Fibroblast of lung (primary cell): ENCODE measurements at regions not wholly inside any gene's neighbourhood (a gene's known extent, or its start where the extent isn't known, plus 50 kb on each side); places are given as distances from the start of the nearest gene placed in this dataset.

Source experiments
- DNase-seq, 2 donors: peaks; one replicate each; pipeline versions ENCODE4 v3.0.0 to v3.0.0-alpha.2; 2010; ENCODE audit warnings: low read depth in 2 of 2
- H2AFZ ChIP-seq: 2 replicates; pipeline ENCODE4 v1.5.1; 2012; ENCODE audit warnings: low read length, control low read depth, inconsistent platforms
- H3K27ac ChIP-seq: 2 replicates; pipeline ENCODE4 v1.5.1; 2011; ENCODE audit warnings: low read length, control low read depth; ENCODE audit not compliant: insufficient read depth
- H3K27me3 ChIP-seq: 2 replicates; pipeline ENCODE4 v1.5.1; 2011; ENCODE audit warnings: mild to moderate bottlenecking, low read length; ENCODE audit not compliant: control insufficient read depth, insufficient read depth
- H3K36me3 ChIP-seq: 2 replicates; pipeline ENCODE4 v1.5.1; 2011; ENCODE audit warnings: low read length; ENCODE audit not compliant: control insufficient read depth, insufficient read depth
- H3K4me1 ChIP-seq: 2 replicates; pipeline ENCODE4 v1.5.1; 2011; ENCODE audit warnings: low read length; ENCODE audit not compliant: control insufficient read depth, insufficient read depth; ENCODE audit errors: extremely low read depth
- H3K4me2 ChIP-seq: 2 replicates; pipeline ENCODE4 v1.5.1; 2011; ENCODE audit warnings: low read length, control low read depth; ENCODE audit not compliant: insufficient read depth; ENCODE audit errors: extremely low read depth
- H3K4me3 ChIP-seq, 4 experiments: fragments of 200-600 bp in 1 of 4; sonication (generic) in 1 of 4; replicated peaks in 1 of 4; 2 replicates each; pipeline ENCODE4 v1.5.1; 2011 to 2016; ENCODE audit warnings: low read length in 4 of 4, low read depth in 3 of 4, mild to moderate bottlenecking in 3 of 4, control low read depth in 2 of 4, inconsistent platforms in 1 of 4, mixed read lengths in 1 of 4; ENCODE audit not compliant: insufficient read depth in 1 of 4; ENCODE audit errors: control extremely low read depth in 1 of 4
- H3K79me2 ChIP-seq: 2 replicates; pipeline ENCODE4 v1.5.1; 2012; ENCODE audit warnings: mild to moderate bottlenecking, low read length, inconsistent platforms; ENCODE audit not compliant: control insufficient read depth, insufficient read depth
- H3K9ac ChIP-seq: 2 replicates; pipeline ENCODE4 v1.5.1; 2011; ENCODE audit warnings: mild to moderate bottlenecking, low read length, control low read depth; ENCODE audit not compliant: insufficient read depth
- H3K9me3 ChIP-seq: 2 replicates; pipeline ENCODE4 v1.5.1; 2012; ENCODE audit warnings: low read depth, low read length; ENCODE audit not compliant: control insufficient read depth, insufficient read depth
- H4K20me1 ChIP-seq: 2 replicates; pipeline ENCODE4 v1.5.1; 2011; ENCODE audit warnings: low read length; ENCODE audit not compliant: control insufficient read depth, insufficient read depth; ENCODE audit errors: extremely low read depth
- EZH2 ChIP-seq: IDR thresholded peaks from 2 replicates; pipeline ENCODE4 v1.5.1; 2012; ENCODE audit warnings: low read length, control low read depth, mild to moderate bottlenecking; ENCODE audit errors: missing control alignments
- TF ChIP-seq, protein P1 (sequence below), 2 donors: IDR thresholded peaks in 1 of 2; conservative IDR thresholded peaks in 1 of 2; 1 replicate in 1 of 2; 2 replicates in 1 of 2; pipeline ENCODE4 v1.5.1; 2011 to 2012; ENCODE audit warnings: low read length in 2 of 2, control low read depth in 1 of 2, inconsistent platforms in 1 of 2, low read depth in 1 of 2, mild to moderate bottlenecking in 1 of 2

DNA sequence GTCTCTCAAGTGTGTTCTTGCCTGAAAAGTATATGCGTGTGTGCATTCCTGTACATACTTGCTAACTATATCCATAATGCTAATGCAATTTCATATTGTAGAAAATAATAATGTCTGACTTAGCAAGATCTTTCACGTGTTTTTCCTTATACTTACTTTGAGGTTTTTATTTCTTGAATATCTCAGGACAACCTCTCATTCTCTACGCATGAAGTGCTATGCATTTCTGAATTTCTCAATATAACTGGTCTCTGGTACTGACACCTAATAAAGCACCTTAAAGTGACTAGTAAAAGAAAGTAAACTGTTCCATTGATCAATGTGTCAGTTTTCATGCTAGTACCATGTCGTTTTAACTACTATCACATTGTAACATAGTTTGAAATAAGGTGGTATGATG is 589.9 kb upstream of the ADGRB3 start:
- no peak overlapping the region for H3K4me3 ChIP-seq
- no peak overlapping the region for H3K27ac ChIP-seq
- TF ChIP-seq, protein P1, sequence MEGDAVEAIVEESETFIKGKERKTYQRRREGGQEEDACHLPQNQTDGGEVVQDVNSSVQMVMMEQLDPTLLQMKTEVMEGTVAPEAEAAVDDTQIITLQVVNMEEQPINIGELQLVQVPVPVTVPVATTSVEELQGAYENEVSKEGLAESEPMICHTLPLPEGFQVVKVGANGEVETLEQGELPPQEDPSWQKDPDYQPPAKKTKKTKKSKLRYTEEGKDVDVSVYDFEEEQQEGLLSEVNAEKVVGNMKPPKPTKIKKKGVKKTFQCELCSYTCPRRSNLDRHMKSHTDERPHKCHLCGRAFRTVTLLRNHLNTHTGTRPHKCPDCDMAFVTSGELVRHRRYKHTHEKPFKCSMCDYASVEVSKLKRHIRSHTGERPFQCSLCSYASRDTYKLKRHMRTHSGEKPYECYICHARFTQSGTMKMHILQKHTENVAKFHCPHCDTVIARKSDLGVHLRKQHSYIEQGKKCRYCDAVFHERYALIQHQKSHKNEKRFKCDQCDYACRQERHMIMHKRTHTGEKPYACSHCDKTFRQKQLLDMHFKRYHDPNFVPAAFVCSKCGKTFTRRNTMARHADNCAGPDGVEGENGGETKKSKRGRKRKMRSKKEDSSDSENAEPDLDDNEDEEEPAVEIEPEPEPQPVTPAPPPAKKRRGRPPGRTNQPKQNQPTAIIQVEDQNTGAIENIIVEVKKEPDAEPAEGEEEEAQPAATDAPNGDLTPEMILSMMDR (conservative IDR thresholded peaks at IDR 0.05 in 1 of 2, IDR thresholded peaks at IDR 0.05 in 1 of 2; ENCODE audit: low read depth in 1 of 2, low read length in 2 of 2), result no peak
- no peak for TF ChIP-seq EZH2
- no peaks in the 10 kb centered on the region for H3K79me2 ChIP-seq
- H3K36me3 ChIP-seq, result no peaks in the 10 kb centered on the region
- H3K4me1 ChIP-seq, result no peaks in the 10 kb centered on the region
- no peaks in the 10 kb centered on the region for H3K27me3 ChIP-seq
- no peak overlapping the region for H2AFZ ChIP-seq
- no peak for DNase-seq
- no peak overlapping the region for H3K9ac ChIP-seq
- no peaks in the 10 kb centered on the region for H3K9me3 ChIP-seq
- no peak overlapping the region for H3K4me2 ChIP-seq
- H4K20me1 ChIP-seq, result no peaks in the 10 kb centered on the region

DNA sequence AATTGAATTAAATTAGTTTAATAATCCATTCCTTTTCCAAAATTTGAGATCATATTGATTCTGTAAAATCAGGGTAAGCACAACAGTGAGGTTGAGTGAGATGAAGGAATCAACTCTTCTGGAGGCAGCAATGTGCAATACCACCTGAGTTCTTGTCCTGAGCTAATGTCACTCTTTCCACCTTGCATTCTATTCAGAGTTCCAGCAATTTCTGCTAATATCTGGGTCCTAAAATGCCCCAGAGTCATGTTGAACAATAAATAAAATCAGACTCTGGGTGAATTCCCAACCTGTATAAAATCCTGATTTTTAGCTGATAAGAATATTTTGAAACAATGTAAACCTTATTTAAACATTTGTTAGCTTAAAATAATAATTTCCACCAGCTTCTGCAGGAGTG is 590.8 kb upstream of the ADGRB3 start:
- no peak for TF ChIP-seq EZH2

DNA sequence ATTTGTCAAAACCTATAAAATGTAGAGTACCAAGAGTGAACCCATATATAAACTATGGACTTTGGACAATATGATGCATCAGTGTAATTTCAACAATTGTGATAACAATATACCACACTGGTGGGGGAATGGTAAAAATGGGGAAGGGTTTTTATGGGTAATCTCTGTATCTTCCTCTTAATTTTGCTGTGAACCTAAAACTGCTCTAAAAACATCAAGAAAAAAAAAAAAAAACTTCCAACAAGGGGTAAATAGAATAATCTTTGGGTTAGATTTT is 592.0 kb upstream of the ADGRB3 start:
- Histone ChIP-seq H3K4me3 (no peak overlapping the region), H3K4me1 (no peaks in the 10 kb centered on the region), H3K9me3 (no peaks in the 10 kb centered on the region), H2AFZ (no peak overlapping the region), H3K79me2 (no peaks in the 10 kb centered on the region), H3K36me3 (no peaks in the 10 kb centered on the region), H3K4me2 (no peak overlapping the region), H3K9ac (no peak overlapping the region), H4K20me1 (no peaks in the 10 kb centered on the region), H3K27ac (no peak overlapping the region), H3K27me3 (no peaks in the 10 kb centered on the region)
- no peak for TF ChIP-seq EZH2
- TF ChIP-seq, protein P1 (conservative IDR thresholded peaks at IDR 0.05 in 1 of 2, IDR thresholded peaks at IDR 0.05 in 1 of 2; ENCODE audit: low read depth in 1 of 2, low read length in 2 of 2), result no peak
- DNase-seq, result no peak

More for the DNA sequence above, 590.8 kb upstream of the ADGRB3 start:
- H3K9ac ChIP-seq, result no peak overlapping the region
- H3K36me3 ChIP-seq, result no peaks in the 10 kb centered on the region
- no peak overlapping the region for H3K4me2 ChIP-seq
- H3K4me3 ChIP-seq, result no peak overlapping the region
- no peak overlapping the region for H3K27ac ChIP-seq
- H3K4me1 ChIP-seq, result no peaks in the 10 kb centered on the region
- H3K27me3 ChIP-seq, result no peaks in the 10 kb centered on the region
- H4K20me1 ChIP-seq, result no peaks in the 10 kb centered on the region
- DNase-seq, result no peak
- H3K9me3 ChIP-seq, result no peaks in the 10 kb centered on the region
- H3K79me2 ChIP-seq, result no peaks in the 10 kb centered on the region
- H2AFZ ChIP-seq, result no peak overlapping the region
